ENCODE measurements at regions not wholly inside any gene's neighbourhood (a gene's known extent, or its start where the extent isn't known, plus 50 kb on each side); places are given as distances from the start of the nearest gene placed in this dataset.

DNA sequence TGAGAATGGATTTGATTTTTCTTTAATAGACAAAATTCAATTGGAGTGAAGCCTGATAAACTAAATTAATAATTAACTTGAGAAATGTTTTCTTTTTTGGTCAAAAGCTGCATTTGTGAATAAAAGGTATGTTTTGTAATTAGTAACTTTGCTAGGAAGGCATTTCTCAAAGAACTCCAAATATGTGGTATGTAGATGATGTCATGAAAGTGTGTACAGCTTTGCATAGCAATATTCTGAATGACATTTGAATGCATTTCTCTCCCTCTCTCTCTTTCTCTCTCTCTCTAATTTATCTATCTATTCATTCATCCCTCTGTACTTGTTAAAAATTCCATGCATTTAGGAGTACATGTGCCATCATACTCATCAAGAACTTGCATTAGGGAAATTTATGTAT is 109.1 kb upstream of the ADAMTS5 start:
- TF ChIP-seq CTCF (IDR thresholded peaks at IDR 0.05) (no peak), POLR2A (IDR thresholded peaks at IDR 0.05) (no peak)
- no peak for ATAC-seq
- no peaks in the 10 kb centered on the region for H3K36me3 ChIP-seq (replicated peaks in 1 of 2; ENCODE audit: insufficient read depth in 1 of 2, low read depth in 2 of 2)

GRCh38 chr21:27070861-27071670 is 104.2 kb upstream of the ADAMTS5 start:
- no peak for DNase-seq
- Histone ChIP-seq H3K27ac (no peak overlapping the region), H3K36me3 (replicated peaks in 1 of 2; ENCODE audit: insufficient read depth in 1 of 2, low read depth in 2 of 2) (no peaks in the 10 kb centered on the region), H3K4me3 (no peak overlapping the region), H3K4me1 (peaks cover 3% of the 10 kb centered on the region), H3K9me3 (no peaks in the 10 kb centered on the region), H3K27me3 (no peaks in the 10 kb centered on the region)
- intact Hi-C loops (cut with DNase I): no loop called here
- no peak for TF ChIP-seq CTCF (IDR thresholded peaks at IDR 0.05)
- TF ChIP-seq POLR2A (IDR thresholded peaks at IDR 0.05): no peak
- ATAC-seq: no peak
- 35 to 41% methylated on average over 4 of the region's 4 CpGs for WGBS, 2 donors

More for the DNA sequence above, 109.1 kb upstream of the ADAMTS5 start:
- intact Hi-C loops (cut with DNase I): no loop called here
- no peaks in the 10 kb centered on the region for H3K9me3 ChIP-seq
- H3K4me3 ChIP-seq: no peak overlapping the region
- no peak for DNase-seq
- no peak overlapping the region for H3K27ac ChIP-seq
- H3K4me1 ChIP-seq: peaks cover under 1% of the 10 kb centered on the region
- H3K27me3 ChIP-seq: no peaks in the 10 kb centered on the region

- no peaks in the 10 kb centered on the region for H3K9me3 ChIP-seq
- intact Hi-C loops (cut with DNase I): no loop called here
- no peaks in the 10 kb centered on the region for H3K27me3 ChIP-seq
- no peak for DNase-seq
- H3K4me1 ChIP-seq: peaks cover 3% of the 10 kb centered on the region
- TF ChIP-seq CTCF (IDR thresholded peaks at IDR 0.05) (no peak), POLR2A (IDR thresholded peaks at IDR 0.05) (no peak)
- no peak overlapping the region for H3K27ac ChIP-seq
- ATAC-seq: no peak
- H3K36me3 ChIP-seq (replicated peaks in 1 of 2; ENCODE audit: insufficient read depth in 1 of 2, low read depth in 2 of 2): no peaks in the 10 kb centered on the region
- no peak overlapping the region for H3K4me3 ChIP-seq
These were observed 101.9 kb upstream of the ADAMTS5 start for GRCh38 chr21:27068811-27069210.

DNA sequence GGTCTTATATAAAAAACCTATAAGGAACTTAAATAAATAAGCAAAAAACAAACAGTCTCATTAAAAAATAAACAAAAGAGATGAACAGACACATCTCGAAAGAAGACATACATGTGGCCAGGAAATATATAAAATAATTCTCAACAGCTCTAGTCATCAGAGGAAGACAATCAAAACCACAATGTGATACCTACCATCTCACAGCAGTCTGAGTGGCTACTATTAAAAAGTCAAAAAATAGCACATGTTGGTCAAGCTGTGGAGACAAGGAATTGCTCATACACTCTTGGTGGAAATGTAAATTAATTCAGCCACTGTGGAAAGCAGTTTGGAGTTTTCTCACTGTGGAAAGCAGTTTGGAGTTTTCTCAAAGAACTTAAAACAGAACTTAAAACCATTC is 100.3 kb upstream of the ADAMTS5 start:
- TF ChIP-seq CTCF (IDR thresholded peaks at IDR 0.05) (no peak), POLR2A (IDR thresholded peaks at IDR 0.05) (no peak)
- H3K36me3 ChIP-seq (replicated peaks in 1 of 2; ENCODE audit: insufficient read depth in 1 of 2, low read depth in 2 of 2): no peaks in the 10 kb centered on the region
- intact Hi-C loops (cut with DNase I): no loop called here
- peaks cover 3% of the 10 kb centered on the region for H3K4me1 ChIP-seq
- 76 to 86% methylated on average over 1 of the region's 1 CpG for WGBS, 2 donors
- H3K27ac ChIP-seq: no peak overlapping the region
- no peaks in the 10 kb centered on the region for H3K27me3 ChIP-seq
- ATAC-seq (no peak), DNase-seq (no peak)
- no peak overlapping the region for H3K4me3 ChIP-seq
- no peaks in the 10 kb centered on the region for H3K9me3 ChIP-seq

- no peak for ATAC-seq
- WGBS, 2 donors: 88 to 92% methylated on average over 1 of the region's 1 CpG
- intact Hi-C loops (cut with DNase I): no loop called here
- DNase-seq: no peak
- Histone ChIP-seq H3K9me3 (no peaks in the 10 kb centered on the region), H3K4me3 (no peak overlapping the region), H3K27ac (no peak overlapping the region), H3K36me3 (replicated peaks in 1 of 2; ENCODE audit: insufficient read depth in 1 of 2, low read depth in 2 of 2) (no peaks in the 10 kb centered on the region), H3K4me1 (no peaks in the 10 kb centered on the region), H3K27me3 (no peaks in the 10 kb centered on the region)
- TF ChIP-seq POLR2A (IDR thresholded peaks at IDR 0.05): no peak
- TF ChIP-seq CTCF (IDR thresholded peaks at IDR 0.05): no peak
These were observed 95.6 kb upstream of the ADAMTS5 start for GRCh38 chr21:27062443-27062842.
